ENCODE measurements at regions not wholly inside any gene's neighbourhood (a gene's known extent, or its start where the extent isn't known, plus 50 kb on each side); places are given as distances from the start of the nearest gene placed in this dataset.
A peak's percentile ranks its signal among the peaks of the same experiment; 100 is the strongest.

GRCh38 chr3:187931770-187932278 is 186.6 kb upstream of the BCL6 start:
- no peak for DNase-seq

- DNase-seq: no peak
Measured at GRCh38 chr3:187932530-187932929, 187.3 kb upstream of the BCL6 start.

GRCh38 chr3:187935623-187936156 is 190.4 kb upstream of the BCL6 start:
- peak; percentile 28 for DNase-seq

- DNase-seq: no peak
Measured at GRCh38 chr3:187936676-187937075, 191.4 kb upstream of the BCL6 start.

- DNase-seq: no peak
Measured at GRCh38 chr3:187939891-187940290, 194.6 kb upstream of the BCL6 start.

GRCh38 chr3:187941135-187941847 is 196.0 kb upstream of the BCL6 start:
- DNase-seq: no peak

- DNase-seq: no peak
Measured at GRCh38 chr3:187941848-187942194, 196.6 kb upstream of the BCL6 start.

- no peak for DNase-seq
Measured at GRCh38 chr3:187942658-187943241, 197.5 kb upstream of the BCL6 start.

- no peak for DNase-seq
Measured at GRCh38 chr3:187943677-187944389, 198.6 kb upstream of the BCL6 start.

GRCh38 chr3:187944390-187945179 is 199.3 kb upstream of the BCL6 start:
- DNase-seq: no peak

- no peak for DNase-seq
Measured at GRCh38 chr3:187945374-187945773, 200.1 kb upstream of the BCL6 start.

GRCh38 chr3:187946163-187946691 is 201.0 kb upstream of the BCL6 start:
- no peak for DNase-seq

- no peak for DNase-seq
Measured at GRCh38 chr3:187946981-187947380, 201.7 kb upstream of the BCL6 start.

- no peak for DNase-seq
Measured at GRCh38 chr3:187947927-187948682, 202.8 kb upstream of the BCL6 start.

GRCh38 chr3:187949093-187949820 is 204.0 kb upstream of the BCL6 start:
- no peak for DNase-seq

- no peak for DNase-seq
Measured at GRCh38 chr3:187950671-187951070, 203.3 kb upstream of the LPP start.

- peak; percentile 31 for DNase-seq
Measured at GRCh38 chr3:187951452-187952190, 202.3 kb upstream of the LPP start.

GRCh38 chr3:187952849-187953248 is 201.1 kb upstream of the LPP start:
- no peak for DNase-seq

- no peak for DNase-seq
Measured at GRCh38 chr3:187954516-187954872, 199.5 kb upstream of the LPP start.

GRCh38 chr3:187954873-187955586 is 198.9 kb upstream of the LPP start:
- no peak for DNase-seq
